ENCODE measurements at regions not wholly inside any gene's neighbourhood (a gene's known extent, or its start where the extent isn't known, plus 50 kb on each side); places are given as distances from the start of the nearest gene placed in this dataset.
A peak's percentile ranks its signal among the peaks of the same experiment; 100 is the strongest.
"Not testable (repeated sequence)": the region's sequence is repeated elsewhere in the genome, so short reads cannot be mapped to it uniquely, and the experiment has no call there.

DNA sequence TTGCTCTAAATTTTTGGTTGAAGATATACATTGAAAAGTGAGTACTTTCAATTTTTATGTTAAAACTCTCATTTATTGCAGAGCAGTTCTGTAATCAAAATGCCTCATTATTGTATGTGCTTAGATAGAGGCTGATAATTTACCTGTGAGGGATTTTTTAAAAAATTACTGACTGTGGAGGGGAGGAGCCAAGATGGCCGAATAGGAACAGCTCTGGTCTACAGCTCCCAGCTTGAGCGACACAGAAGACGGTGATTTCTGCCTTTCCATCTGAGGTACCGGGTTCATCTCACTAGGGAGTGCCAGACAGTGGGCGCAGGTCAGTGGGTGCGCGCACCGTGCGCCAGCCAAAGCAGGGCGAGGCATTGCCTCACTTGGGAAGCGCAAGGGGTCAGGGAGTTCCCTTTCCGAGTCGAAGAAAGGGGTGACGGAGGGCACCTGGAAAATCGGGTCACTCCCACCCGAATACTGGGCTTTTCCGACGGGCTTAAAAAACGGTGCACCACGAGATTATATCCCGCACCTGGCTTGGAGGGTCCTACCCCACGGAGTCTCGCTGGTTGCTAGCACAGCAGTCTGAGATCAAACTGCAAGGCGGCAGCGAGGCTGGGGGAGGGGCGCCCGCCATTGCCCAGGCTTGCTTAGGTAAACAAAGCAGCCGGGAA, 89.4 kb downstream of the DDX11 start:
- DNase-seq (ENCODE audit: low spot score in 2 of 2); FAIRE-seq: not testable (repeated sequence)

DNA sequence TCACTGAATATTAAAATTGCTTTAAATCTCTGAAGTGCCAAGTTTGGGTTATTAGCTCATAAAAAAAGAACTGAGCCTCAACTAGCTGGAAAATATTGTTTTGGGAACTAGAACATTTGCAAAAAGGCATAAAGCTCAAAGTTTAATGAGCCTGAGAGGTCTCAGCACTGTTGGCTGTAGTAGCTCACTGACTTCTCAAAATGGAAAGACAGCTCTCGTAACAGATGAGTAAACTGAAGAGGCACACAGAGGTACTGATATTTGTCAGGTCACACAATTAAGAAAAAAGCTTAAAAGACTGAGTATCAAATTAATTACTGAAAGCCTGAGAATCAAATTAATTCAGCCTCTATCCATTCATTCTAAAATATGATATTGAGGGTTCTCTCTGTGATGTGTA, 100.6 kb downstream of the DDX11 start:
- not testable (repeated sequence) for DNase-seq (ENCODE audit: low spot score in 2 of 2); FAIRE-seq

DNA sequence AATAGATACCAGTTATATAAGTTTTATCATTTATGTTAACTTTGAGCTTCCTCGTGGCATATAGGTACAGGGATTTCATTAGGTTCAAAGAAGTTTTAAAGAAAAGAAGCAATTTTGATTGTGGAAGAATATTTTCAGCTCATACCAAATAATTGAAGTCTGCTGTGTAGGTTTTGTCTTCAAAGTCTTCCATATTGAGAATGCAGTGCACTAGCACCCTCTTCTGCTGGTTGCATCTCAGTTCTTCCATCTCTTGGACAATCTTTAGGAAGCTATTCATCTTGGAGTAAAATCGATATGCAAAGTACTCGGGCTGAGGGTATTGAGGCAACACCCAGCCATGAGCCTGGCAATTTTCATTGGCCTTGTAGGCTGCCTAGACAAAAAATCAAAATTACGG, 103.9 kb downstream of the DDX11 start:
- FAIRE-seq; DNase-seq (ENCODE audit: low spot score in 2 of 2): not testable (repeated sequence)

DNA sequence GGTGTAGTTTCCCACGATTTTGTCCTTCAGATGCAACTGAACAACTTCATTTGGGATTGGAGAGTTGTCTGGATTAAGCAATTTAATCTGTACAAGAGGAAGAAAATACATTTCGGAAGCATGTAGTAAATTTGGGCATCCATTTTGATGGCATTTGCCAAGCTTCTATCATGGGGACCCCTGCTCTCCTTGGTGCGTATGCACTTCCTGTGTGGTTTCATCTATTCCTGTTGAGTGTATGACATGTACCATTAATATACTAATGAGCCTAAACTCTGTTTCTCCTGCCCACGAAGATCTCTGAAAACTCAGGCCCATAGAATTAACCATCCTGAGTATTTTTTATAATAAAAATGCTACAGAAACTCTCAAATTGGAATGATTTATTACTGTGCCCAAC, 105.2 kb downstream of the DDX11 start:
- FAIRE-seq; DNase-seq (ENCODE audit: low spot score in 2 of 2): not testable (repeated sequence)

DNA sequence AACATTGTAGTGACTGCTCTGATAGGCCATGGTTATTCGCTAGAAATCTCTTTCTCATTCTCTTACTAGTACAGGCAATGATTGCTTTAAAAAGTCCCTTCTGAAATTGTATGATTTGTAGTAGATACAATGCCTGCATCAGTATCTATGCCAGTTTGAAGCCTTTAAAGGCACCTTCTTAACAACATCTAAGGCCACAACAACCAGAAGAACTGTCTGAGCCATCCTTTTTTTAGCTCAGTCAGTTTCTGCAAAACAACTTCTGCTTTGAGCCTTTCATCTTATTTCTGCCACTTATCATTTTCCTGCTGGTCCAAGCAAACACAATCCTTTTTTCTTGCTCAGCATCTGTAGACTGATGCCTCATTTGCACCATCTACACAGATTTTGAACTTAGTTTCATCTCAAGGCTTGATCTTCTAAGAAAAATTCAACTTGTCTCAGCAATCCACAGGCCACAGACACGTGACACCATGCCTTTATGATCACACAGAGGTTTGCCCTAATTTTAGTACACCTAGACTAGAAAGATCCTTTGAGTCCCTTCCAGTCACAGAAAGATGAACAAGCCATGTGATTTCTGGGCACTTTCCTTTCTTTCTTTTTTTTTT, 106.1 kb downstream of the DDX11 start:
- DNase-seq (ENCODE audit: low spot score in 2 of 2); FAIRE-seq: not testable (repeated sequence)

DNA sequence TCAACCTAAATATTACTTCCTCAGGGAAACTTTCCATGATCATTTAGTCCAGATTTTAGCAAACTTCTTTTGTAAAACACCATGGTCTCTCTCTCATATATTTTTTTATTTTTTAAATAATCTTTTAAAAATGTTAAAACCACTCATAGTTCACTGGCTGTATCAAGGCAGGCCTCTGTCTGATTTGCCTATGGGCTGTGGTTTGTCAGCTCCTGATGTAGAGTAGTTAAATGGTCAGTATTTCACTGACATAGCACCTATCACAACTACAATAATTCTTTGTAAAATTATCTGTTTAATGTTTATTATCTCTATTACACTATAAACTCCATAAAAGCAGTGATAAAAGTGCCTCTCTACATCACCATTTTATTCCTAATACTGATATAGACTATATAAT, 108.9 kb downstream of the DDX11 start:
- FAIRE-seq = peak; percentile 39
- not testable (repeated sequence) for DNase-seq (ENCODE audit: low spot score in 2 of 2)

DNA sequence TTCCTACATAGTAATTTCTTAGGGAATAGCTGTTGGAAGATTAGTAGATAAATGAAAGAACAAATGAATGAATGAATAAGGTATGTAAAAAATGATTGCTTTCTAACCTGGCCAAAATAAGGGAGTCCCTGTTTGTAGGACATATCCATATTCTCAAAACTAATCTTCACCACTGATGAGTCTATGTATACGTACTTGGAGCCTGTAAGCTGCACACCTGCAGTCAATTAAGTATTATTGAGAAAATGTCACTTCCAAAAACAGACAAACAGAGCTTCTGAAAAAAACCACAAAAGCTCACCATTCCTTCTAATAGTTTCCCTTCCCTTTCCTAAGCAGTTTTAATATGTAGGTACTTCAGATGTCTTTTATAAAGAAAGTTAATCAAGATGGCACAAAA, 109.4 kb downstream of the DDX11 start:
- FAIRE-seq; DNase-seq (ENCODE audit: low spot score in 2 of 2): not testable (repeated sequence)

DNA sequence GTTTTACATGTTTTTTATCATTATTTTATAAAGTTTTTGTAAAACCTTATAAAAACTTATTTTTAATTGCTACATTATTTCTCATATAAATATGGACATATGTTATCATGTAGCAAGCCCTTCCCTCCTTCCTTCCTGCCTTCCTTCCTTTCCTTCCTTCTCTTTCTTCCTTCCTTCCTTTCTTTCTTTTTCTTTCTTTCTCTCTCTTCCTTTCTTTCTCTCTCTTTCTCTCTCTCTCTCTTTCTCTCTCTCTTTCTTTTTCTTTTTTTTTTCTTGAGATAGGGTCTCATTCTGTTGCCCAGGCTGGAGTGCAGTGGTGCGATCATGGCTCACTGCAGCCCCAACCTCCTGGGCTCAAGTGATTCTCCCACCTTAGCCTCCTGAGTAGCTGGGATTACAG, 110.2 kb downstream of the DDX11 start:
- not testable (repeated sequence) for DNase-seq (ENCODE audit: low spot score in 2 of 2); FAIRE-seq

DNA sequence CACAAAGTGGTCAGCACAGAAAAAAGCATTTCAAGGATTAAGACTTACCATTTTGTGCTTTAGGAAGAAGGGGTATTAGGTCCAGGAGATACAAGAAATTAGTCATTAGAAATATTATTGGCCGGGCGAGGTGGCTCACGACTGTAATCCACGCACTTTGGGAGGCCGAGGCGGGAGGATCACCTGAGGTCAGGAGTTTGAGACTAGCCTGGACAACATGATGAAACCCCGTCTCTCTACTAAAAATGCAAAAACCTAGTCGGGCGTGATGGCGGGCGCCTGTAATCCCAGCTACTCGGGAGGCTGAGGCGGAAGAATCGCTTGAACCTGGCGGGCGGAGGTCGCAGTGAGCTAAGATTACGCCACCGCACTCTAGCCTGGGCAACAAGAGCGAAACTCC, 111.0 kb downstream of the DDX11 start:
- DNase-seq (ENCODE audit: low spot score in 2 of 2); FAIRE-seq: not testable (repeated sequence)

DNA sequence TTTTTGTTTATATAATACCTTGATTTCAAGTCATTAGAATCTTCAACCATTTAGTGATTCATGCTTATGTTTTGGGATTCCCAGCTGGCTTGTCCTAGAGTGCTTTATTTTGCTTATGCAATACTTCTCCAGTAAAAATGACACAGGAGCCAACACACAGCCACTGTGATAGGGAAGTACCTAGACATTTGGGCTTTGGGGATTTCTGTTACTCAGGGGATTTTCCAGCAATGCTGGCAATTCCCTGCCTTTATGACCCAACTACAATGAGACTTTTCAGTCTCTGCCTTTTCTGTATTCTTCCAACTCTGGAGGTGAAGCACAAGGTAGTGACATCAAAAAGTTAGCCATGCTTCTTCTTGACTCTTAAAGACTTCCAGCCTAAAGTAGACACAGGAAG, 119.0 kb downstream of the DDX11 start:
- not testable (repeated sequence) for DNase-seq (ENCODE audit: low spot score in 2 of 2)

DNA sequence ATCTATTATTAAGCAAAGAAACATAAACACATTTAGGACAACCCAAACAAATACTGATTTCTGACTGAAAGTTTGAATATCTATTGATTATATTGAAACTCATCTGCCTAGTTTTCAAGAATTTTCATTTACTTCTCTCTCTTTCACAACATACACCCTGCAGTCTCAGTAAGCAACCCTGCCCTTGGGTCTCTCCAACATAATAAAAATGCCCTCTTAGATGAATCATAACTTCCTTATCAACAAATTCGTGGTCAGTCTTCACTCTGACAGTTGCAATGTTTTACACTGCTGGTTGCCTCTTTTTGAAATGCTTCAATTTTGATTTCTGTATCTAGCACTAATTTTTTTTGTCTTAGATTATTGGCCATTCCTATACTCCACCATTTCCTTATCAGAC, 122.0 kb downstream of the DDX11 start:
- FAIRE-seq = not testable (repeated sequence)

More for the DNA sequence above, 119.0 kb downstream of the DDX11 start:
- FAIRE-seq = not testable (repeated sequence)

DNA sequence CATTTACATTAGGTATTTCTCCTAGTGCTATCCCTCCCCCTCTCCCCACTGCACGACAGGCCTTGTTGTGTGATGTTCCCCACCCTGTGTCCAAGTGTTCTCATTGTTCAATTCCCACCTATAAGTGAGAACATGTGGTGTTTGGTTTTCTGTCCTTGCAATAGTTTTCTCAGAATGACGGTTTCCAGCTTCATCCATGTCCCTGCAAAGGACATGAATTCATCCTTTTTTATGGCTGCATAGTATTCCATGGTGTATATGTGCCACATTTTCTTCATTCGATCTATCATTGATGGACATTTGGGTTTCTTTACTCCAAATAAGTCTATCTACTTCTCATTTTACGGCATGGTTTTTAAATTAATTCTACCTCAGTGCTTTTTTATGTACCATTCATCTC, 125.8 kb downstream of the DDX11 start:
- not testable (repeated sequence) for DNase-seq (ENCODE audit: low spot score in 2 of 2); FAIRE-seq

More for the DNA sequence above, 122.0 kb downstream of the DDX11 start:
- DNase-seq (ENCODE audit: low spot score in 2 of 2) = not testable (repeated sequence)

DNA sequence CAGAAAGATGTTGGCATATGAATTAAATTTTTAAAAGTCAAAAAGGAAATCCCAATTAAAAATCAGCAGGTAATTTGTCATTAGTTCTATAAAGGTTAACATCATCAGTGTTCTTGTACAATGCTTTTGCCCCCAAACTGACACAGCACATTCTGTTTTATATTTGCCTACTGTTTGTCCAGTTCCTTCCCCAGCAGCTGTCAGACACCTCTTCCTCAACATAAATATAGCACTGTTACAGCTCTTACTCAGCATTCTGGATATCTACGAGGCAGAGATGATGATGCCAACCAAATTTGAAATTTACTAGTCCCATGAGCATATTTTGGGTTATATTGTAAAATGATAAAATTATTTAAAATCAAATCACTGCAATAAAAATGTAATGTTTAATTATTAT, 124.6 kb downstream of the SINHCAF start:
- DNase-seq (ENCODE audit: low spot score in 2 of 2) (no peak), FAIRE-seq (no peak)

DNA sequence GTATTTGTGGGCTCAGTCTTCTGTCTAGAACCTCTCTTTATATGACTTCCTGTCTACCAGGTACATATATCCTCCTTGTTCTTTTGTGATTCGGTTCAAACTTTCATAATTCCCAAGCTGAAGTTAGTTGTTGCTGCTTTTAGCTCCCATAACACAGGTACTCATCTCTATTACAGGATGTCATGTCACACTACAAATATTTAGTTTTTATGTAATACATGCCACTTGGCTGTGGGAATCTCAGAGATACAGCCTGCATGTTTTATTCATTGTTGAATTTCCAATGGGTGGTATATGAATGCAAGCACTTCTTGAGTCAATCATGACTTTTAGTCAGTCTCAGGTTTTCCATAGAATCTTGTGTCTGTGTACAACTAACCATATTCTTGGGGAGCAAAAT, 122.7 kb downstream of the SINHCAF start:
- no peak for DNase-seq (ENCODE audit: low spot score in 2 of 2)
- no peak for FAIRE-seq

DNA sequence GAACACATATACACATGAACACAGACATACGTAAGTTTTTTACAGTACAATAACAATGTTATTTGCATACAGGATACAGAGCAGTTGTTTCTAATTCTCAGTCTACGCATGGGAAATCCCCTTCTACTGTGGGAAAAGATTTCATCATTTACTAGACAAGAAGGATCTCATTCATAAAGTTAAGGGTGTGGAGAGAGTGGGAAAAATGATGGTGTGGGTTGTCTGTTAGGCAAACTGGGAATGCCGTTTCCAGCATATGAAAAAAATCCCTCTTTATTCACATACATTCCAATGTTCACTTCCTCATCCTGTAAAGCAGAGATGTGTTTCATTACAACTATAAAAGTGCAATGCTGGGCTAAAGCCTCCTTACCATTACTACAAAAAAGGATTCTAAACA, 120.9 kb downstream of the SINHCAF start:
- no peak for DNase-seq (ENCODE audit: low spot score in 2 of 2)
- no peak for FAIRE-seq

DNA sequence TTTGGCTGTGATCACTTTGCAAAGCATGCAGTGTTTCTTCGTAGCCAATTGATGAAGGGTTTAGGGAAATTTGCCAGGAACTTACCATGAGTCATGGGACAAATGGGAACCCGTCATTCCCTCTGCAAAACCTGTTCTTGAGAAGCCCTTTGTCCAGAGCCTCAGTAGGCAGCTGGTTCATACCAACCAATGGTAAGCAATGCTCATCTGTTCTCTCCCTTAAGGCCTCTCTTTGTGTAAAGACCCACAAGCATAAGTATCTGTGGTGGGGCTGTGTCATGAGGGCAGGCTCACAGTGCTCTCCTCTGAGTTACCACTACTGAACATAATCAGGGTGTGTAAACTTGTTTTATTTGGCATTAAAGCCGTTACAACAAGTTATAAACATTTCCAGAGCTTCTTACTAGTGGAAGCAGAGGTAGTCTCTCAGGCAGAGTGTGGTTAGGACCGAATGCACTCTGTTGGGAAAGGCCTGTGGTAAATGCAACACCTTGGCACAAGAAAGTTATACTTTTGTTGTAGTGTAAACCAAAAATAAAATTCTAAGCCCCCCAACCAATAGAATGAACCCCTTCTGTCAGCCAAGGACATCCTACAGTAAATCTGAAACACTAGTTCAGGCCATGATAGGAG, 119.8 kb downstream of the SINHCAF start:
- FAIRE-seq (no peak), DNase-seq (ENCODE audit: low spot score in 2 of 2) (no peak)

DNA sequence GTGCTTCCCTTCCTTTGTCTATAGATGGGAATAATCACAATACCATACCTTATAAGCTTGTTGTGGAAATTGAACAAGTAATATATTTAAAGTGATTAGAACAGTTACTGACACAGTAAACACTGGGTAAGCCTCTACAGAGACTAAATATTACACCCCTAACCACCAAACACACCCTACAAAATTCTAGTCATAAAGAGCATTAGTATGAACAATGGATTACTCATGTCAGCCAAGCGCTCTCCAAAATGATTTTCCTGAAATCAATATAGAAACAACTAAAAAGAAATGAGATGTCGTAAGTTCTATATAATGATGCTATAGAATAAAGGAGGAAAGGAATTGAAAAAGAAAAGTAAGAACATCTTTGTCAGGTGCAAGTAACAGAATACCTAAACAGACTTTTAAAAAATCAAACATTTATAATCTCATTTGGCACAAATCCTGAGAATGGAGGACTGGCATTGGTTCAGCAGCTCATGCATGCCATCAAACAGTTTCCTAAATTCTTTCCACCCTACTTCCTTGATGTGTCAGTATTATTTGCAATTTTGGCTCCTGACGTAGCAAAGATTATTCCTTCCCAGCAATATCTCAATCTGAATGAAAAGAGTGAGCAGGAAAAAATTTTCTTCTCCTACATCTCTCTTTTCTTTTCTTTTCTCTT, 118.0 kb downstream of the SINHCAF start:
- FAIRE-seq = no peak
- no peak for DNase-seq (ENCODE audit: low spot score in 2 of 2)

DNA sequence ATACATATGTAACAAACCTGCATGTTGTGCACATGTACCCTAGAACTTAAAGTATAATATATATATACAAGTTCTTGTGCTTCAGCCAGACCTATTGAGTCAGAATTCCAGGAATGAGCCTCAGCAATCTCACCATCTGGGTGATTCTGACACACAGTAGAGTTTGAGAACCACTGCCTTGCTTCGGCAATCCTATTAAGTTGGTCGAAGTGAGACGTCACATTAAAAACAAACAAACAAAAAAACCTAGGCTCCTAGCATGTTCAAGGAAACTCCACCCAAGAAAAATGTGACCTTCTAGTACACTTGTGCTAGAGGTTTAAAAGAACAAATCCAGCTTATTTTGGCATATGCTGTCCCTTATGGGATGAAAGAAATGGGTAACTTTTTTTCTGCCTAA, 115.8 kb downstream of the SINHCAF start:
- DNase-seq (ENCODE audit: low spot score in 2 of 2) (no peak), FAIRE-seq (no peak)

DNA sequence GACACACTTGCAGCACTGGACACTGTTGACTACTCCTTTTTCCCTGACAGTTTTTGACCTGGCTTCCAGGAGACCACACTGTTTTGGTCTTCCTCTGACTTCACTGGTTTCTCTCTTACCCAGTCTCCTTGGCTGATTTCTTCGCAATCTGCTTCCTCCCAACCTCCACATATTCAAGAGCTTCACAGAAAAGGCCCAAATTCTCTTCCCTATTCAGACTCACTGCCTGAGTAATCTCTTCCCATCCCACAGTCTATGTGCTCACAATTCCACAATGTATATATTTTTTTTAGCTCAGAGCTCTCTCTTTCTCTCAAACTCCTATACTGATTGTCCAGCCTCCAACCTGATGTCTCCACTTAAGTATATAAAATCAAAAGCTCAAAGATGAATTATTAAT, 115.4 kb downstream of the SINHCAF start:
- no peak for FAIRE-seq
- no peak for DNase-seq (ENCODE audit: low spot score in 2 of 2)

DNA sequence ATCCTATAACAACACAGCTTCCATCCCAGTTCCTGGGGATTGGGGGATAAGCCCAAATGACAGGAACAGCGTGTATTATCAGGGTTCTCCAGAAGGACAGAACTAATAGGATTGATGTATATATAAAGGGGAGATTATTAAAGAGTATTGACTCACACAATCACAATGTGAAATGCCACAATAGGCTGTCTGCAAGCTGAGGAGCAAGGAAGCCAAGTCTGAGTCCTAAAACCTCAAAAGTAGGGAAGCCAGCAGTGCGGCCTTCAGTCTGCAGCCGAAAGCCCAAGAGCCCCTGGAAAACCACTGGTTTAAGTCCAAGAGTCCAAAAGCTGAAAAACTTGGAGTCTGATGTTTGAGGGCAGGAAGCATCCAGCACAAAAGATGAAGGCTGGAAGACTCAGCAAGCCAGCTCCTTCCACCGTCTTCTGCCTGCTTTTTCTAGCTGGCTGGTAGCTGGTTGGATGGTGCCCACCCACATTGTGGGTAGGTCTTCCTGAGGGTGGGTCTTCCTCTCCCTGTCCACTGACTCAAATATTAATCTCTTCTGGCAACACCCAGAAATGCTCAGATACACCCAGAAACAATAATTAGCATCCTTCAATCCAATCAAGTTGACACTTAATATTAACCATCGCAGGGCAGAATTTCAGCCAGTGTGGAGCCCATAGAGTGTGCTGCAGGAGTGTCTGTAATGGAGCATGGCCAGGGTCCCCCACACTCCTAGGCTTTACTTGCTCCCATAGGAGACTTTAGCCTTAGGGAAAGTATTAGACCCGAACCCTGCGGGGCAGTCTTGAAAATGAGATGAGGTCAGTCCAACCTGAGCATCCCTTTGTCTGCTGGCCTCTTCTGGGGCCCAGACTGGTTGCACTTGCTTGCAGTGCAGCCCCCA, 111.1 kb downstream of the SINHCAF start:
- FAIRE-seq = no peak
- no peak for DNase-seq (ENCODE audit: low spot score in 2 of 2)
